K562 (cell line): ENCODE measurements at regions not wholly inside any gene's neighbourhood (a gene's known extent, or its start where the extent isn't known, plus 50 kb on each side); places are given as distances from the start of the nearest gene placed in this dataset.

ENCODE experiments used
- ATAC-seq: fragments of 200-7000 bp; cut with Tn5 transposase; 3 replicates; pipeline ENCODE4 v1.9.1; 2020; ENCODE audit warnings: moderate library complexity
- BruUV-seq: library from RNA; stranded (reverse); fragments of 400-500 nt; replicated peaks from 2 replicates; lab custom pipeline; 2021; lab: Mats Ljungman, UMichigan
- CTCF ChIA-PET: fragments of 300-600 bp; formaldehyde crosslinking; extraction: SDS; loops from one replicate; lab custom pipeline; 2021; ENCODE audit warnings: low intra/inter-chr PET ratio; lab: Yijun Ruan, JAX
- POLR2A ChIA-PET: fragments of 300-600, 350-650 bp; sonication (Branson Sonifier 250); formaldehyde crosslinking; extraction: SDS; loops from one replicate; lab custom pipeline; 2021; ENCODE audit warnings: antibody characterized with exemption, inconsistent platforms; lab: Yijun Ruan, JAX
- DNase-seq, 4 experiments: peaks; one replicate each; pipeline versions ENCODE4 v3.0.0 to v3.0.0-alpha.2; 2011 to 2018; ENCODE audit warnings: low spot score in 3 of 4, mixed read lengths in 3 of 4; ENCODE audit errors: extremely low read depth in 1 of 4
- FAIRE-seq: peaks from 2 replicates; lab custom pipeline; 2011; peaks lifted over from hg19 to GRCh38; lab: Jason Lieb, UNC
- H2AFZ ChIP-seq: 2 replicates; pipeline ENCODE4 v1.6.0; 2011; ENCODE audit warnings: low read depth, low read length, control low read depth, inconsistent platforms
- H3K27ac ChIP-seq: fragments of 200-600 bp; 3 replicates; pipeline ENCODE4 v1.8.0; 2011; ENCODE audit warnings: low read depth, mild to moderate bottlenecking, control low read depth, inconsistent platforms, low read length, moderate library complexity, mixed read lengths; ENCODE audit errors: extremely low read depth
- H3K27me3 ChIP-seq, 2 experiments: fragments of 300-600 bp in 1 of 2; 2 replicates in 1 of 2; 3 replicates in 1 of 2; pipeline versions ENCODE4 v1.6.0 to v1.8.0; 2011; ENCODE audit warnings: inconsistent platforms in 2 of 2, low read length in 2 of 2, mild to moderate bottlenecking in 1 of 2, mixed read lengths in 1 of 2, moderate library complexity in 1 of 2; ENCODE audit not compliant: control insufficient read depth in 2 of 2, insufficient read depth in 2 of 2
- H3K36me3 ChIP-seq: fragments of 300-600 bp; 3 replicates; pipeline ENCODE4 v1.8.0; 2011; ENCODE audit warnings: mild to moderate bottlenecking, low read length, inconsistent platforms; ENCODE audit not compliant: control insufficient read depth, insufficient read depth
- H3K4me1 ChIP-seq, 2 experiments: fragments of 200-600 bp in 1 of 2; replicated peaks in 1 of 2; 2 replicates in 1 of 2; 3 replicates in 1 of 2; pipeline versions ENCODE4 v1.5.1 to v1.8.0; 2011; ENCODE audit warnings: inconsistent platforms in 2 of 2, low read length in 2 of 2, mild to moderate bottlenecking in 1 of 2, mixed read lengths in 1 of 2, moderate library complexity in 1 of 2; ENCODE audit not compliant: control insufficient read depth in 2 of 2, insufficient read depth in 2 of 2
- H3K4me2 ChIP-seq: 2 replicates; pipeline ENCODE4 v1.6.1; 2011; ENCODE audit warnings: low read length, control low read depth, inconsistent platforms, mixed read lengths; ENCODE audit not compliant: insufficient read depth
- H3K4me3 ChIP-seq: fragments of 200-600 bp; sonication (generic), shearing (Covaris generic); 2 replicates; pipeline ENCODE4 v1.5.1; 2016; ENCODE audit warnings: control low read depth, inconsistent platforms
- H3K79me2 ChIP-seq: fragments of 200-600 bp; 3 replicates; pipeline ENCODE4 v1.8.0; 2011; ENCODE audit warnings: low read length, inconsistent platforms; ENCODE audit not compliant: control insufficient read depth, insufficient read depth
- H3K9ac ChIP-seq, 2 experiments: 2 replicates each; pipeline versions ENCODE4 v1.6.0 to v1.6.1; 2011; ENCODE audit warnings: low read depth in 2 of 2, low read length in 2 of 2, control low read depth in 1 of 2, inconsistent platforms in 1 of 2, mild to moderate bottlenecking in 1 of 2, mixed read lengths in 1 of 2; ENCODE audit not compliant: insufficient read depth in 1 of 2
- H3K9me1 ChIP-seq: one replicate; pipeline ENCODE4 v1.6.0; 2011; ENCODE audit warnings: inconsistent platforms, mild to moderate bottlenecking, low read length, moderate library complexity; ENCODE audit not compliant: control insufficient read depth, insufficient read depth
- H3K9me3 ChIP-seq: replicated peaks from 2 replicates; pipeline ENCODE4 v1.5.1; 2011; ENCODE audit warnings: low read depth, low read length, inconsistent platforms; ENCODE audit not compliant: control insufficient read depth, insufficient read depth
- H4K20me1 ChIP-seq: replicated peaks from 2 replicates; pipeline ENCODE4 v1.6.1; 2011; ENCODE audit warnings: low read length, inconsistent platforms, mixed read lengths; ENCODE audit not compliant: control insufficient read depth, insufficient read depth
- ARHGAP35 ChIP-seq: fragments of 450-650 bp; IDR thresholded peaks from 2 replicates; pipeline ENCODE4 v1.6.1; 2018; ENCODE audit not compliant: partially characterized antibody
- ATF6 ChIP-seq: sonication (generic); formaldehyde crosslinking; IDR thresholded peaks from 2 replicates; pipeline ENCODE4 v1.4.0; 2020; ENCODE audit warnings: mild to moderate bottlenecking, missing genetic modification reagents
- GATAD2A ChIP-seq: fragments of 450-650 bp; IDR thresholded peaks from 2 replicates; pipeline ENCODE4 v1.6.1; 2017
- MTA3 ChIP-seq: fragments of 450-650 bp; formaldehyde crosslinking; IDR thresholded peaks from 2 replicates; pipeline ENCODE4 v1.6.1; 2017; ENCODE audit warnings: mild to moderate bottlenecking, borderline replicate concordance
- TBP ChIP-seq: optimal IDR thresholded peaks from 2 replicates; pipeline ENCODE3; 2011; ENCODE audit warnings: low read depth, low read length, improper control_type of control experiment
- TFAM ChIP-seq: fragments of 250-450 bp; sonication (Bioruptor Pico); conservative IDR thresholded peaks from 2 replicates; pipeline ENCODE4 v1.5.0; 2021; ENCODE audit warnings: mild to moderate bottlenecking, moderate library complexity
- ZNF384 ChIP-seq: IDR thresholded peaks from 2 replicates; pipeline ENCODE4 v1.6.1; 2012; ENCODE audit warnings: low read depth, low read length, improper control_type of control experiment
- ZNF830 ChIP-seq: fragments of 250-450 bp; sonication (Bioruptor Pico); IDR thresholded peaks from 2 replicates; pipeline ENCODE4 v1.5.0; 2021; ENCODE audit warnings: mild to moderate bottlenecking
- WGBS: fragments of 100-300 bp; shearing (Covaris generic); methylation state at CpG from one replicate; pipeline ENCODE4 v1.1.6; 2016; ENCODE audit warnings: low coverage, mixed read lengths; ENCODE audit not compliant: insufficient coverage; ENCODE audit errors: missing lambda C conversion rate; 5-methylcytosine and 5-hydroxymethylcytosine counted together
- in situ Hi-C: fragments of 300-500 bp; cut with MboI; formaldehyde crosslinking; loops from 4 replicates; pipeline ENCODE4 v1.15.0; 2018; ENCODE audit warnings: inconsistent platforms, mixed read lengths
- intact Hi-C: fragments of 100-400 bp; cut with micrococcal nuclease; formaldehyde crosslinking; loops from 2 replicates; pipeline ENCODE4 v1.14.2; 2022

DNA sequence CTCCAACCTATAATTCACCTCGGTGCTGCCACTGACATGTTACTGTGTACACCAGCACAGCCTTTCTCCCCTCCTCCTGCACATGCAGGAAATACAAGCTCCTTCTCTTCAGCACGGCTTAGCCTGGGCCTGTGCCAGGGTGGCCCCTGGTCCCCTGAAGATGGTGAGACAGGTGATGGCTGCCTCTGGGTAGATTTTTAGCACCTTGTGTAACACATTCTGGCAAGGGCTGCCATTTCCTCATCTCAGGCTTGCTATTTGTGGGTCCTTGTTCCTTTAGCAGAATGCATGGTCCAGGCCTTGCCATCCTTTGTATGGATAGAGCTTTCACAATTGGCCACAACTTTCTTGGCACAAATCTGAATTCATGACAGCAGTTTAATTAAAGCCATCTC is 151.3 kb downstream of the CDC5L start:
- Histone ChIP-seq H3K4me3 (no peak overlapping the region), H4K20me1 (no peaks in the 10 kb centered on the region), H3K4me2 (no peak overlapping the region), H3K9ac (no peak overlapping the region), H3K9me3 (no peaks in the 10 kb centered on the region), H3K36me3 (no peaks in the 10 kb centered on the region), H3K79me2 (no peaks in the 10 kb centered on the region), H3K9me1 (no peaks in the 10 kb centered on the region), H3K4me1 (no peaks in the 10 kb centered on the region), H3K27ac (no peak overlapping the region), H3K27me3 (peaks cover 12 to 39% of the 10 kb centered on the region in 2 experiments; a peak in 4 of 5 replicates), H2AFZ (no peak overlapping the region)
- ATAC-seq (no peak), DNase-seq (no peak), FAIRE-seq (no peak)
- WGBS = 0% methylated on average over 2 of the region's 2 CpGs
- POLR2A ChIA-PET = interaction anchor here (0.5 kb wide), 1 partner anchor 15 kb away, joined by 4 read pairs; no protein-coding TSS in a partner anchor
- intact Hi-C loops = no loop called here
- no peak for TF ChIP-seq ZNF384
- no peak for TF ChIP-seq GATAD2A
- no peak for TF ChIP-seq ZNF830 (CRISPR knock-in tag)
- no peak for TF ChIP-seq TBP
- no peak for TF ChIP-seq ATF6
- no peak for TF ChIP-seq MTA3
- no peak for TF ChIP-seq TFAM (CRISPR knock-in tag)
- TF ChIP-seq ARHGAP35 = no peak
- in situ Hi-C loops = no loop called here
- CTCF ChIA-PET = no interaction called here
- BruUV-seq = no TSS peak
